Prostate gland (tissue), 2 donors: ENCODE measurements at regions not wholly inside any gene's neighbourhood (a gene's known extent, or its start where the extent isn't known, plus 50 kb on each side); places are given as distances from the start of the nearest gene placed in this dataset.

Experiments
- POLR2A ChIP-seq: fragments of 450-650 bp; IDR thresholded peaks from one replicate; pipeline ENCODE4 v1.6.1; 2016; ENCODE audit warnings: antibody characterized with exemption, mild to moderate bottlenecking
- POLR2AphosphoS5 ChIP-seq: sonication (generic); formaldehyde crosslinking; IDR thresholded peaks from one replicate; pipeline ENCODE4 v1.6.1; 2017; ENCODE audit warnings: antibody characterized with exemption
- TF ChIP-seq, protein P1 (sequence below), 4 experiments: fragments of 200-600 bp in 2 of 4; fragments of 450-650 bp in 2 of 4; sonication (generic) in 2 of 4; IDR thresholded peaks; 1 replicate in 3 of 4; 2 replicates in 1 of 4; pipeline ENCODE4 v1.5.1; 2016 to 2019; ENCODE audit warnings: antibody characterized with exemption in 4 of 4, mild to moderate bottlenecking in 2 of 4, moderate library complexity in 2 of 4

DNA sequence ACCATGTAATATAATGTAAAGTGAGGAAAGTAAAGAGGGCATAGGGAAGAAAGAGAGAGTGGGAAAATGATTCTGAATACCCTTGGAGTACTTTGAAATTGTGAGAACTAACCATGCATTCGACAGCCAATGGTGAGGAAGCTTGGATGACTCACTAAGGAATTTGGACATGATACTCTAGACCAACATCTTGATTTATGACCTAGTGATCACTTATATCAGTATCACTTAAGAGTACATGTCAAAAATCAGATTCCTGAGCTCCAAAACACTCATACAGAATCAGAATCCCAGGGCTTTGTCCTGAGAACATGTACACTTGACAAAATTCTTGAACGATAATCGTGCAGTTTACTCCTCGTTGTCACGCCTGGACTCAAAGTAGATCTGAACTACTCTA lies 1899.8 kb upstream of the PIK3C3 start:
- TF ChIP-seq, protein P1, sequence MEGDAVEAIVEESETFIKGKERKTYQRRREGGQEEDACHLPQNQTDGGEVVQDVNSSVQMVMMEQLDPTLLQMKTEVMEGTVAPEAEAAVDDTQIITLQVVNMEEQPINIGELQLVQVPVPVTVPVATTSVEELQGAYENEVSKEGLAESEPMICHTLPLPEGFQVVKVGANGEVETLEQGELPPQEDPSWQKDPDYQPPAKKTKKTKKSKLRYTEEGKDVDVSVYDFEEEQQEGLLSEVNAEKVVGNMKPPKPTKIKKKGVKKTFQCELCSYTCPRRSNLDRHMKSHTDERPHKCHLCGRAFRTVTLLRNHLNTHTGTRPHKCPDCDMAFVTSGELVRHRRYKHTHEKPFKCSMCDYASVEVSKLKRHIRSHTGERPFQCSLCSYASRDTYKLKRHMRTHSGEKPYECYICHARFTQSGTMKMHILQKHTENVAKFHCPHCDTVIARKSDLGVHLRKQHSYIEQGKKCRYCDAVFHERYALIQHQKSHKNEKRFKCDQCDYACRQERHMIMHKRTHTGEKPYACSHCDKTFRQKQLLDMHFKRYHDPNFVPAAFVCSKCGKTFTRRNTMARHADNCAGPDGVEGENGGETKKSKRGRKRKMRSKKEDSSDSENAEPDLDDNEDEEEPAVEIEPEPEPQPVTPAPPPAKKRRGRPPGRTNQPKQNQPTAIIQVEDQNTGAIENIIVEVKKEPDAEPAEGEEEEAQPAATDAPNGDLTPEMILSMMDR (IDR thresholded peaks at IDR 0.05) = no peak
- TF ChIP-seq POLR2AphosphoS5 (no peak), POLR2A (no peak)
